DOHH2 (cell line): ENCODE measurements at regions not wholly inside any gene's neighbourhood (a gene's known extent, or its start where the extent isn't known, plus 50 kb on each side); places are given as distances from the start of the nearest gene placed in this dataset.

Experiments
- H3F3A ChIP-seq: fragments of 200-600 bp; sonication (generic), shearing (Covaris generic); 2 replicates; pipeline ENCODE4 v1.6.0; 2016; ENCODE audit warnings: antibody characterized with exemption, mild to moderate bottlenecking; ENCODE audit not compliant: control insufficient read depth, insufficient read depth
- H3K27ac ChIP-seq: fragments of 200-600 bp; sonication (generic); 2 replicates; pipeline ENCODE4 v1.5.1; 2014; ENCODE audit warnings: low read depth, mild to moderate bottlenecking, low read length, moderate library complexity
- H3K27me3 ChIP-seq: fragments of 200-600 bp; sonication (generic); 2 replicates; pipeline ENCODE4 v1.6.1; 2014; ENCODE audit warnings: mild to moderate bottlenecking, low read length, mixed read lengths; ENCODE audit not compliant: control insufficient read depth
- H3K36me3 ChIP-seq: fragments of 200-600 bp; sonication (generic); 2 replicates; pipeline ENCODE4 v1.6.1; 2014; ENCODE audit warnings: mild to moderate bottlenecking, low read length, moderate library complexity, mixed read lengths; ENCODE audit not compliant: control insufficient read depth
- H3K4me1 ChIP-seq: fragments of 200-600 bp; sonication (generic); 2 replicates; pipeline ENCODE4 v1.6.1; 2014; ENCODE audit warnings: mild to moderate bottlenecking, low read length, mixed read lengths; ENCODE audit not compliant: control insufficient read depth
- H3K4me2 ChIP-seq: fragments of 200-600 bp; sonication (generic); 2 replicates; pipeline ENCODE4 v1.6.0; 2014; ENCODE audit warnings: mild to moderate bottlenecking, low read length, moderate library complexity
- H3K4me3 ChIP-seq: fragments of 200-600 bp; sonication (generic); 2 replicates; pipeline ENCODE4 v1.5.1; 2014; ENCODE audit warnings: mild to moderate bottlenecking, low read length, mixed read lengths
- H3K79me2 ChIP-seq: fragments of 200-600 bp; sonication (generic); 2 replicates; pipeline ENCODE4 v1.6.1; 2014; ENCODE audit warnings: mild to moderate bottlenecking, low read length, mixed read lengths; ENCODE audit not compliant: control insufficient read depth
- H3K9me2 ChIP-seq: fragments of 200-600 bp; sonication (generic); replicated peaks from 2 replicates; pipeline ENCODE4 v1.6.1; 2014; ENCODE audit warnings: mild to moderate bottlenecking, low read length, mixed read lengths; ENCODE audit not compliant: control insufficient read depth
- H3K9me3 ChIP-seq: fragments of 200-600 bp; sonication (generic); 2 replicates; pipeline ENCODE4 v1.6.1; 2014; ENCODE audit warnings: antibody characterized with exemption, low read length, mixed read lengths; ENCODE audit not compliant: control insufficient read depth, insufficient read depth
- H4K20me1 ChIP-seq: fragments of 200-600 bp; sonication (generic); 2 replicates; pipeline ENCODE4 v1.6.0; 2014; ENCODE audit warnings: low read depth, mild to moderate bottlenecking, antibody characterized with exemption, low read length, moderate library complexity; ENCODE audit not compliant: control insufficient read depth, insufficient read depth
- CTCF ChIP-seq: fragments of 200-600 bp; sonication (generic); IDR thresholded peaks from one replicate; pipeline ENCODE4 v1.5.1; 2014; ENCODE audit warnings: antibody characterized with exemption, mild to moderate bottlenecking, low read depth, low read length; ENCODE audit not compliant: poor library complexity, severe bottlenecking
- EZH2phosphoT487 ChIP-seq: fragments of 200-600 bp; sonication (generic); IDR thresholded peaks from 2 replicates; pipeline ENCODE4 v1.6.1; 2017; ENCODE audit warnings: borderline replicate concordance, mild to moderate bottlenecking, antibody characterized with exemption, low read length, moderate library complexity, mixed read lengths

- H3K36me3 ChIP-seq = no peaks in the 10 kb centered on the region
- TF ChIP-seq CTCF (no peak), EZH2phosphoT487 (no peak)
These were observed 1113.2 kb downstream of the IGSF11 start for GRCh38 chr3:117921411-117921810.

GRCh38 chr3:117922039-117922438 is 1112.6 kb downstream of the IGSF11 start:
- Histone ChIP-seq H3K4me3 (no peak overlapping the region), H3K27me3 (no peaks in the 10 kb centered on the region), H3K9me3 (no peaks in the 10 kb centered on the region), H3K9me2 (no peaks in the 10 kb centered on the region; the same call in 1 of the 2 replicates), H3F3A (no peaks in the 10 kb centered on the region), H3K27ac (no peak overlapping the region), H4K20me1 (no peaks in the 10 kb centered on the region), H3K36me3 (no peaks in the 10 kb centered on the region), H3K4me1 (no peaks in the 10 kb centered on the region), H3K4me2 (no peak overlapping the region), H3K79me2 (no peaks in the 10 kb centered on the region)
- TF ChIP-seq CTCF (no peak), EZH2phosphoT487 (no peak)

More at GRCh38 chr3:117921411-117921810, 1113.2 kb downstream of the IGSF11 start:
- Histone ChIP-seq H3K9me2 (no peaks in the 10 kb centered on the region; the same call in 1 of the 2 replicates), H3F3A (no peaks in the 10 kb centered on the region), H3K27ac (no peak overlapping the region), H3K4me2 (no peak overlapping the region), H3K9me3 (no peaks in the 10 kb centered on the region), H3K27me3 (no peaks in the 10 kb centered on the region), H3K79me2 (no peaks in the 10 kb centered on the region), H3K4me3 (no peak overlapping the region), H3K4me1 (no peaks in the 10 kb centered on the region), H4K20me1 (no peaks in the 10 kb centered on the region)

DNA sequence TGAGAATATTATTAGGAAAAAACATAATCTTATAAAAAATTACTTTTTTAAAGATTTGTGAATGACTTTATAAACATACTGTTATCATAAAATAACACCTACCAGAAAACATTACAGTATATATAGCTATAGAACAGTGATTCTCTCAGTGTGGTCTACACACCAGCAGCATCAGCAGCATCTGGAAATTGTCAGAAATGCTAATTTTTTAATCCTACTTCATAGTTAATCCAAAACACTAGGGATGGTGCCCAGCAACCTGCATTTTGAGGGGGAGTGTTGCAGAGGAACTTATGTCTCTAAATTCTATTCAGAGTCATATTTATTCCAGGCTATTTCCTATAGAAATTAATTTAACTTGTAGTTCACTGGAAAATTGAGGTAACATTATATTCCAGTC is 1107.8 kb downstream of the IGSF11 start:
- no peaks in the 10 kb centered on the region for H3K9me3 ChIP-seq
- H3K4me3 ChIP-seq = no peak overlapping the region
- H3F3A ChIP-seq = no peaks in the 10 kb centered on the region
- H4K20me1 ChIP-seq = no peaks in the 10 kb centered on the region
- H3K79me2 ChIP-seq = no peaks in the 10 kb centered on the region
- no peaks in the 10 kb centered on the region for H3K9me2 ChIP-seq
- H3K27ac ChIP-seq = no peak overlapping the region
- no peaks in the 10 kb centered on the region for H3K36me3 ChIP-seq
- H3K4me2 ChIP-seq = no peak overlapping the region
- no peaks in the 10 kb centered on the region for H3K4me1 ChIP-seq
- TF ChIP-seq EZH2phosphoT487 = no peak
- TF ChIP-seq CTCF = no peak
- no peaks in the 10 kb centered on the region for H3K27me3 ChIP-seq
